GM12891 (cell line): ENCODE measurements at regions not wholly inside any gene's neighbourhood (a gene's known extent, or its start where the extent isn't known, plus 50 kb on each side); places are given as distances from the start of the nearest gene placed in this dataset.

ENCODE experiments used
- POLR2A ChIP-seq: IDR thresholded peaks from 2 replicates; pipeline ENCODE4 v1.6.1; 2011; ENCODE audit warnings: low read depth, low read length, control low read depth
- POLR2AphosphoS5 ChIP-seq: IDR thresholded peaks from 2 replicates; pipeline ENCODE4 v1.6.1; 2011; ENCODE audit warnings: low read depth, low read length, control low read depth

- TF ChIP-seq POLR2AphosphoS5 (no peak), POLR2A (no peak)
Measured at GRCh38 chr2:16129716-16130540, 189.6 kb downstream of the MYCN start.
